ENCODE measurements at regions not wholly inside any gene's neighbourhood (a gene's known extent, or its start where the extent isn't known, plus 50 kb on each side); places are given as distances from the start of the nearest gene placed in this dataset.

GRCh38 chr9:79053598-79053997 is 518.2 kb upstream of the TLE4 start:
- no peak for TF ChIP-seq CTCF (IDR thresholded peaks at IDR 0.05)
- TF ChIP-seq EZH2phosphoT487 (IDR thresholded peaks at IDR 0.05): no peak
